OCI-LY3 (cell line): ENCODE measurements at regions not wholly inside any gene's neighbourhood (a gene's known extent, or its start where the extent isn't known, plus 50 kb on each side); places are given as distances from the start of the nearest gene placed in this dataset.

Source experiments
- H2AFZ ChIP-seq: fragments of 200-600, 300-600 bp; shearing (Covaris generic); 2 replicates; pipeline ENCODE4 v1.6.0; 2014; ENCODE audit warnings: antibody characterized with exemption, low read depth, low read length
- H3K27ac ChIP-seq: fragments of 200-600, 300-600 bp; sonication (generic); 2 replicates; pipeline ENCODE4 v1.5.1; 2014; ENCODE audit warnings: mild to moderate bottlenecking, low read length, moderate library complexity, mixed read lengths
- H3K27me3 ChIP-seq: fragments of 200-600, 300-600 bp; sonication (generic); 2 replicates; pipeline ENCODE4 v1.6.1; 2014; ENCODE audit warnings: low read depth, low read length, mixed read lengths
- H3K36me3 ChIP-seq: fragments of 200-600, 300-600 bp; sonication (generic); replicated peaks from 2 replicates; pipeline ENCODE3; 2014; ENCODE audit warnings: low read depth, low read length, mixed read lengths
- H3K4me1 ChIP-seq: fragments of 300-600, 200-600 bp; sonication (generic); 2 replicates; pipeline ENCODE4 v1.6.1; 2014; ENCODE audit warnings: low read length, mixed read lengths
- H3K4me2 ChIP-seq: fragments of 200-600, 300-600 bp; sonication (generic); 2 replicates; pipeline ENCODE4 v1.6.1; 2014; ENCODE audit warnings: low read length, mixed read lengths
- H3K4me3 ChIP-seq: fragments of 300-600, 200-600 bp; sonication (generic); 2 replicates; pipeline ENCODE4 v1.5.1; 2014; ENCODE audit warnings: antibody characterized with exemption, mild to moderate bottlenecking, low read length, moderate library complexity
- H3K79me2 ChIP-seq: fragments of 300-600, 200-600 bp; shearing (Covaris generic); 2 replicates; pipeline ENCODE4 v1.6.1; 2014; ENCODE audit warnings: mild to moderate bottlenecking, low read length, mixed read lengths
- H3K9ac ChIP-seq: fragments of 300-600, 200-600 bp; shearing (Covaris generic); 2 replicates; pipeline ENCODE4 v1.6.0; 2014; ENCODE audit warnings: mild to moderate bottlenecking, low read length, moderate library complexity
- H3K9me3 ChIP-seq: fragments of 200-600, 300-600 bp; shearing (Covaris generic); 2 replicates; pipeline ENCODE4 v1.6.1; 2014; ENCODE audit warnings: low read length, mixed read lengths; ENCODE audit not compliant: insufficient read depth
- H4K20me1 ChIP-seq: fragments of 200-600, 300-600 bp; sonication (generic); 2 replicates; pipeline ENCODE4 v1.6.1; 2016; ENCODE audit warnings: low read length, mixed read lengths; ENCODE audit not compliant: insufficient read depth
- EZH2phosphoT487 ChIP-seq: fragments of 200-600 bp; shearing (Covaris generic); IDR thresholded peaks from 2 replicates; pipeline ENCODE4 v1.6.1; 2018; ENCODE audit warnings: antibody characterized with exemption, mixed run types, low read depth
- TF ChIP-seq, protein P1 (sequence below): fragments of 200-600, 300-600 bp; sonication (generic); IDR thresholded peaks from 2 replicates; pipeline ENCODE4 v1.5.1; 2014; ENCODE audit warnings: antibody characterized with exemption, low read length, low read depth

DNA sequence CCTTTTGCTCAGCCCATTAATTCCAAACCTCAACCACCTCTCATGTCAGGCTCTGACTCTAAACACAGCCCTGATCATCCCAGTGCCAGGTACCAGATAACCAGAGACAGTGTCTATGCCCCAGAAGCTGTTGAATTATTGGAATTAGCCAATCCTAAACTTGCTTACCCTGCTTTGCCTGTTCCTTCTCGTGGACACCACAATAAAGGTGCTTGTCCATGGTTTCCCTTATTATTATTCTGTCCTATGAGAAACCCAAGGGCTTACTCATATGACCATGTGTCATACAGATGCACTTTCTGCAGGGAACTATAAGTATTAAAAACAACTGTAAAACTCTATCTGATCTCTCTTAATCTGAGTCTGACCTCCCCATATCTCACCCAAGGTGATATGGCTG is 2193.8 kb upstream of the PIK3C3 start:
- Histone ChIP-seq H4K20me1 (no peaks in the 10 kb centered on the region), H3K4me1 (no peaks in the 10 kb centered on the region), H2AFZ (no peak overlapping the region), H3K9ac (no peak overlapping the region), H3K9me3 (no peaks in the 10 kb centered on the region), H3K79me2 (no peaks in the 10 kb centered on the region), H3K4me3 (no peak overlapping the region), H3K27ac (no peak overlapping the region), H3K36me3 (no peaks in the 10 kb centered on the region), H3K4me2 (no peak overlapping the region), H3K27me3 (no peaks in the 10 kb centered on the region)
- TF ChIP-seq EZH2phosphoT487 = no peak
- TF ChIP-seq, protein P1, sequence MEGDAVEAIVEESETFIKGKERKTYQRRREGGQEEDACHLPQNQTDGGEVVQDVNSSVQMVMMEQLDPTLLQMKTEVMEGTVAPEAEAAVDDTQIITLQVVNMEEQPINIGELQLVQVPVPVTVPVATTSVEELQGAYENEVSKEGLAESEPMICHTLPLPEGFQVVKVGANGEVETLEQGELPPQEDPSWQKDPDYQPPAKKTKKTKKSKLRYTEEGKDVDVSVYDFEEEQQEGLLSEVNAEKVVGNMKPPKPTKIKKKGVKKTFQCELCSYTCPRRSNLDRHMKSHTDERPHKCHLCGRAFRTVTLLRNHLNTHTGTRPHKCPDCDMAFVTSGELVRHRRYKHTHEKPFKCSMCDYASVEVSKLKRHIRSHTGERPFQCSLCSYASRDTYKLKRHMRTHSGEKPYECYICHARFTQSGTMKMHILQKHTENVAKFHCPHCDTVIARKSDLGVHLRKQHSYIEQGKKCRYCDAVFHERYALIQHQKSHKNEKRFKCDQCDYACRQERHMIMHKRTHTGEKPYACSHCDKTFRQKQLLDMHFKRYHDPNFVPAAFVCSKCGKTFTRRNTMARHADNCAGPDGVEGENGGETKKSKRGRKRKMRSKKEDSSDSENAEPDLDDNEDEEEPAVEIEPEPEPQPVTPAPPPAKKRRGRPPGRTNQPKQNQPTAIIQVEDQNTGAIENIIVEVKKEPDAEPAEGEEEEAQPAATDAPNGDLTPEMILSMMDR = no peak

DNA sequence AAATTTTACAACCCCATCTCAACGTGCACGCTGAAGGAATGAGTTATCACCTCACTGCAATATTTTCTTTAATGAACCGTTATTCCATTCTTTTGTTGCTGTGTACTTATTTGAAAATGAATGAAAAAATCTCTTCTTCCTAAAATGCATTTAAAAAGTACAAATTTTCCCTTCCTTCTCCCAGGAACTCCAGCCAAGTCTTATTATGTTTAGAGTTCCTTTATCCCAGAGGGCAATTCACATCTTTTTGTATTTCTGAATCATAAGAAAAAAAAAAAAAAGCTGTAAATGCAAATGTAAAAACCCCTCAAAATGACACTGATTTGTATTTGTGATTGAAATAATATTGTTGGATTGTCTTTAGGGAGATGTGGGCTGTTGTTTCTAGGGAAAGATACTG is 2194.3 kb upstream of the CELF4 start:
- Histone ChIP-seq H3K4me1 (no peaks in the 10 kb centered on the region), H2AFZ (no peak overlapping the region), H3K9ac (no peak overlapping the region), H3K36me3 (no peaks in the 10 kb centered on the region), H3K27ac (no peak overlapping the region), H3K4me2 (no peak overlapping the region), H3K4me3 (no peak overlapping the region), H3K79me2 (no peaks in the 10 kb centered on the region), H3K27me3 (no peaks in the 10 kb centered on the region), H3K9me3 (no peaks in the 10 kb centered on the region), H4K20me1 (no peaks in the 10 kb centered on the region)
- TF ChIP-seq, protein P1 = no peak
- TF ChIP-seq EZH2phosphoT487 = no peak

DNA sequence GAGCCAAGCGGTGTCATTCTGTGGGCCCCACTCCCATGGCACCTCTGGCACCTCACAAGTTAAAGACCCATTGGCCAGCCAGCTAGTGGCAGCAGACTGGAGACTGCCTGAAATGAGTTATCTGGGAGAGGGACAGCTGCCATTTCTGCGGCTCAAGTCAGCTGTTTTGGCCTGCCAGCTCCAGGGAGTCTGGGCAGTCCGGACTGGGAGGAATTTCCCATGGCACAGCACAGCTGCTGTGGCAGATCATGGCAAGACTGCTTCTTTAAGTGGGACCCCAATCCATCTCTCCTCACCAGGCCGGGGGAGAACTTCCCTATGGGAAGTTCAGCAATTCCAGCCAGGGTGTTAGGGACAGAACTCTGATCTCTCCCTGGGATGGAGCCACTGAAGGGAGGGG is 2187.6 kb upstream of the CELF4 start:
- Histone ChIP-seq H3K79me2 (no peaks in the 10 kb centered on the region), H3K4me2 (no peak overlapping the region), H3K9me3 (no peaks in the 10 kb centered on the region), H3K9ac (no peak overlapping the region), H3K4me1 (no peaks in the 10 kb centered on the region), H2AFZ (no peak overlapping the region), H3K36me3 (no peaks in the 10 kb centered on the region), H3K27me3 (no peaks in the 10 kb centered on the region), H3K27ac (no peak overlapping the region), H3K4me3 (no peak overlapping the region), H4K20me1 (no peaks in the 10 kb centered on the region)
- no peak for TF ChIP-seq EZH2phosphoT487
- TF ChIP-seq, protein P1 = no peak

DNA sequence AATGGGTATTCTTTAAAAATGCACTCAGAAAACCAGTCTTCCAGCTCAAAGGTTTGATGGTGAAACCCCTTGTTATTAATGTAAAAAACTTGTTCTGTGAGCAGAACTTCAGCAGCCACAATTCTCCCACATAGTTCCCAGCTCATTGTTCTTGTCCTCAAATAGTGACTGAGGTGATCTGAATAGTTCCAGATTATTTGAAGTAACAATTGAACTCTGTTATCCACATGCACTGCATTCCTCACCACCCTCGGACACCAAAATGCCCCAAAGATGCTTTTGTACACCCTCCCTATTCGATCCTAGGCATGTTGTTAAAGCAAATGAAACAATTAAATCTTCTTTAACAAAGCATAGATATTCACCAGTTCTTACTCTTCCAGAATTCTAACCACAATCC is 2186.8 kb upstream of the CELF4 start:
- Histone ChIP-seq H3K4me3 (no peak overlapping the region), H3K36me3 (no peaks in the 10 kb centered on the region), H3K9ac (no peak overlapping the region), H4K20me1 (no peaks in the 10 kb centered on the region), H3K4me2 (no peak overlapping the region), H2AFZ (no peak overlapping the region), H3K27ac (no peak overlapping the region), H3K79me2 (no peaks in the 10 kb centered on the region), H3K9me3 (no peaks in the 10 kb centered on the region), H3K27me3 (no peaks in the 10 kb centered on the region), H3K4me1 (no peaks in the 10 kb centered on the region)
- TF ChIP-seq, protein P1 = no peak
- no peak for TF ChIP-seq EZH2phosphoT487
